Left lung (tissue), 4 donors: ENCODE measurements at regions not wholly inside any gene's neighbourhood (a gene's known extent, or its start where the extent isn't known, plus 50 kb on each side); places are given as distances from the start of the nearest gene placed in this dataset.

Experiments
- ATAC-seq: fragments of 200-7000 bp; cut with Tn5 transposase; one replicate; pipeline ENCODE4 v1.9.1; 2020; ENCODE audit warnings: moderate library complexity
- DNase-seq, 4 donors: peaks; one replicate each; pipeline ENCODE4 v3.0.0-alpha.2; 2013 to 2020
- H3K27ac ChIP-seq, 2 donors: fragments of 200-600 bp; sonication (generic) in 1 of 2; one replicate each; pipeline versions ENCODE4 v1.5.0 to v1.8.0; 2020 to 2021
- H3K27me3 ChIP-seq, 2 donors: fragments of 200-600 bp; sonication (generic) in 1 of 2; one replicate each; pipeline versions ENCODE4 v1.5.0 to v1.8.0; 2020 to 2021
- H3K36me3 ChIP-seq, 2 donors: fragments of 200-600 bp; sonication (generic) in 1 of 2; one replicate each; pipeline versions ENCODE4 v1.5.0 to v1.8.0; 2020 to 2021
- H3K4me1 ChIP-seq, 2 donors: fragments of 200-600 bp; one replicate each; pipeline ENCODE4 v1.8.0; 2021
- H3K4me3 ChIP-seq, 2 donors: fragments of 200-600 bp; sonication (generic) in 1 of 2; one replicate each; pipeline versions ENCODE4 v1.5.0 to v1.8.0; 2020 to 2021; ENCODE audit warnings: mild to moderate bottlenecking in 1 of 2
- H3K9me3 ChIP-seq, 2 donors: fragments of 200-600 bp; sonication (generic) in 1 of 2; one replicate each; pipeline versions ENCODE4 v1.5.0 to v1.8.0; 2020 to 2021
- CTCF ChIP-seq, 2 donors: fragments of 200-600 bp; sonication (generic) in 1 of 2; IDR thresholded peaks; one replicate each; pipeline versions ENCODE4 v1.5.0 to v1.8.0; 2021; ENCODE audit warnings: antibody characterized with exemption in 2 of 2
- intact Hi-C, 2 donors: fragments of 100-400 bp; cut with DNase I; formaldehyde crosslinking; loops; one replicate each; pipeline versions ENCODE4 v1.11.2 to v1.14.2; 2022
- donor health status: DM: no; HTN: yes; CAD: no.
- donor health status: DM: no; HTN: no; CAD: no.

- intact Hi-C loops: loop anchor here in 1 of 2 donors (10.0 kb wide), 1 partner anchor 954 kb away; no protein-coding TSS in a partner anchor
- Histone ChIP-seq H3K4me3 (peak overlapping the region; percentile 24 to 41), H3K27me3 (peaks cover 0 to 17% of the 10 kb centered on the region in 2 donors), H3K9me3 (no peaks in the 10 kb centered on the region), H3K36me3 (no peaks in the 10 kb centered on the region), H3K27ac (peak overlapping the region; percentile 6 to 69), H3K4me1 (peaks cover 5 to 15% of the 10 kb centered on the region in 2 donors)
- peak; percentile 98 to 100 for TF ChIP-seq CTCF (IDR thresholded peaks at IDR 0.05)
- ATAC-seq: peak; percentile 100
- peak; percentile 91 to 98 (median 95) for DNase-seq
Observed at GRCh38 chr11:15650105-15650938, 535.6 kb downstream of the INSC start.

- Histone ChIP-seq H3K9me3 (no peaks in the 10 kb centered on the region), H3K36me3 (no peaks in the 10 kb centered on the region), H3K27ac (no peak overlapping the region), H3K4me1 (peaks cover 5 to 15% of the 10 kb centered on the region in 2 donors), H3K27me3 (peaks cover 0 to 17% of the 10 kb centered on the region in 2 donors), H3K4me3 (peak overlapping the region in 1 of 2 donors; percentile 41)
- ATAC-seq (no peak), DNase-seq (peak in 1 of 4 donors; percentile 76)
- no peak for TF ChIP-seq CTCF (IDR thresholded peaks at IDR 0.05)
- intact Hi-C loops: loop anchor here in 1 of 2 donors (10.0 kb wide), 1 partner anchor 954 kb away; no protein-coding TSS in a partner anchor
Observed at GRCh38 chr11:15651033-15651432, 536.3 kb downstream of the INSC start.

- DNase-seq: no peak
- TF ChIP-seq CTCF (IDR thresholded peaks at IDR 0.05): no peak
- Histone ChIP-seq H3K4me1 (peaks cover 5 to 15% of the 10 kb centered on the region in 2 donors), H3K36me3 (no peaks in the 10 kb centered on the region), H3K4me3 (no peak overlapping the region), H3K27me3 (peaks cover 0 to 17% of the 10 kb centered on the region in 2 donors), H3K27ac (no peak overlapping the region), H3K9me3 (no peaks in the 10 kb centered on the region)
- ATAC-seq: no peak
- intact Hi-C loops: loop anchor here in 1 of 2 donors (10.0 kb wide), 1 partner anchor 953 kb away; no protein-coding TSS in a partner anchor
Observed at GRCh38 chr11:15651816-15652215, 537.1 kb downstream of the INSC start.

GRCh38 chr11:15653191-15653710, 538.5 kb downstream of the INSC start:
- no peaks in the 10 kb centered on the region for H3K9me3 ChIP-seq
- no peak overlapping the region for H3K4me3 ChIP-seq
- H3K27me3 ChIP-seq: peaks cover 0 to 17% of the 10 kb centered on the region in 2 donors
- intact Hi-C loops: loop anchor here in 1 of 2 donors (10.0 kb wide), 1 partner anchor 952 kb away; no protein-coding TSS in a partner anchor
- no peaks in the 10 kb centered on the region for H3K36me3 ChIP-seq
- DNase-seq (no peak), ATAC-seq (no peak)
- TF ChIP-seq CTCF (IDR thresholded peaks at IDR 0.05): no peak
- H3K4me1 ChIP-seq: peaks cover 5 to 15% of the 10 kb centered on the region in 2 donors
- H3K27ac ChIP-seq: no peak overlapping the region

- ATAC-seq: no peak
- H3K9me3 ChIP-seq: no peaks in the 10 kb centered on the region
- H3K4me1 ChIP-seq: peaks cover 5 to 15% of the 10 kb centered on the region in 2 donors
- no peak overlapping the region for H3K4me3 ChIP-seq
- DNase-seq: no peak
- H3K27me3 ChIP-seq: peaks cover 0 to 17% of the 10 kb centered on the region in 2 donors
- no peak overlapping the region for H3K27ac ChIP-seq
- no peak for TF ChIP-seq CTCF (IDR thresholded peaks at IDR 0.05)
- intact Hi-C loops: loop anchor here in 1 of 2 donors (10.0 kb wide), 1 partner anchor 950 kb away; no protein-coding TSS in a partner anchor
- H3K36me3 ChIP-seq: no peaks in the 10 kb centered on the region
Observed at GRCh38 chr11:15654451-15654850, 539.7 kb downstream of the INSC start.
